Liver (tissue), 8 donors: ENCODE measurements at regions not wholly inside any gene's neighbourhood (a gene's known extent, or its start where the extent isn't known, plus 50 kb on each side); places are given as distances from the start of the nearest gene placed in this dataset.

ENCODE experiments used
- DNase-seq: peaks from one replicate; pipeline ENCODE4 v3.0.0-alpha.2; 2017; ENCODE audit warnings: low spot score
- H3K27ac ChIP-seq, 2 donors: one replicate each; pipeline ENCODE4 v1.7.0; 2013; ENCODE audit warnings: inconsistent platforms in 2 of 2, low read length in 2 of 2, control low read depth in 1 of 2, low read depth in 1 of 2, mild to moderate bottlenecking in 1 of 2
- H3K27me3 ChIP-seq, 4 donors: one replicate each; pipeline versions ENCODE4 v1.6.1 to v1.7.0; 2013; ENCODE audit warnings: low read length in 3 of 4, inconsistent platforms in 1 of 4, mild to moderate bottlenecking in 1 of 4, moderate library complexity in 1 of 4; ENCODE audit not compliant: control insufficient read depth in 4 of 4, insufficient read depth in 4 of 4
- H3K36me3 ChIP-seq, 4 donors: one replicate each; pipeline versions ENCODE4 v1.6.1 to v1.7.0; 2013; ENCODE audit warnings: low read length in 3 of 4, mild to moderate bottlenecking in 3 of 4, low read depth in 1 of 4, moderate library complexity in 1 of 4; ENCODE audit not compliant: control insufficient read depth in 4 of 4, insufficient read depth in 3 of 4
- H3K4me1 ChIP-seq, 4 donors: one replicate each; pipeline versions ENCODE4 v1.6.1 to v1.7.0; 2013; ENCODE audit warnings: low read length in 3 of 4, mild to moderate bottlenecking in 3 of 4, moderate library complexity in 1 of 4; ENCODE audit not compliant: control insufficient read depth in 4 of 4, insufficient read depth in 4 of 4
- H3K4me3 ChIP-seq, 3 donors: one replicate each; pipeline versions ENCODE4 v1.6.1 to v1.7.0; 2013; ENCODE audit warnings: low read length in 3 of 3, control low read depth in 1 of 3, low read depth in 1 of 3, mild to moderate bottlenecking in 1 of 3
- H3K9ac ChIP-seq, 2 donors: one replicate each; pipeline ENCODE4 v1.7.0; 2013; ENCODE audit warnings: low read length in 2 of 2, mild to moderate bottlenecking in 2 of 2, moderate library complexity in 2 of 2, control low read depth in 1 of 2, low read depth in 1 of 2
- H3K9me3 ChIP-seq, 4 donors: one replicate each; pipeline versions ENCODE4 v1.6.1 to v1.7.0; 2013; ENCODE audit warnings: low read length in 3 of 4; ENCODE audit not compliant: control insufficient read depth in 4 of 4
- ATF3 ChIP-seq: IDR thresholded peaks from 2 replicates; pipeline ENCODE4 v1.6.1; 2016; ENCODE audit warnings: antibody characterized with exemption
- CTCF ChIP-seq: fragments of 150-350 bp; IDR thresholded peaks from 2 replicates; pipeline ENCODE4 v1.5.1; 2017; ENCODE audit warnings: improper control_type of control experiment, low read depth, low read length; ENCODE audit not compliant: missing input control
- EGR1 ChIP-seq, 2 donors: IDR thresholded peaks; 2 replicates each; pipeline ENCODE4 v1.6.1; 2016 to 2018; ENCODE audit warnings: antibody characterized with exemption in 2 of 2, low read depth in 2 of 2
- FOXA1 ChIP-seq: IDR thresholded peaks from 2 replicates; pipeline ENCODE4 v1.6.1; 2016; ENCODE audit warnings: antibody characterized with exemption
- GABPA ChIP-seq, 2 donors: IDR thresholded peaks in 1 of 2; conservative IDR thresholded peaks in 1 of 2; 2 replicates each; pipeline ENCODE4 v1.6.1; 2016; ENCODE audit warnings: antibody characterized with exemption in 2 of 2, mild to moderate bottlenecking in 1 of 2, moderate library complexity in 1 of 2
- HNF4G ChIP-seq: IDR thresholded peaks from 2 replicates; pipeline ENCODE4 v1.6.1; 2016; ENCODE audit warnings: antibody characterized with exemption
- JUND ChIP-seq, 2 donors: IDR thresholded peaks; 2 replicates each; pipeline ENCODE4 v1.6.1; 2016; ENCODE audit warnings: antibody characterized with exemption in 2 of 2
- MAX ChIP-seq: IDR thresholded peaks from 2 replicates; pipeline ENCODE4 v1.6.1; 2016; ENCODE audit warnings: antibody characterized with exemption
- NR2F2 ChIP-seq: IDR thresholded peaks from 2 replicates; pipeline ENCODE4 v1.6.1; 2016; ENCODE audit warnings: antibody characterized with exemption
- RAD21 ChIP-seq, 2 donors: IDR thresholded peaks; 2 replicates each; pipeline ENCODE4 v1.6.1; 2016; ENCODE audit warnings: antibody characterized with exemption in 2 of 2, mild to moderate bottlenecking in 2 of 2
- REST ChIP-seq: IDR thresholded peaks from 2 replicates; pipeline ENCODE4 v1.6.1; 2016; ENCODE audit warnings: antibody characterized with exemption, mild to moderate bottlenecking
- RXRA ChIP-seq, 2 donors: IDR thresholded peaks; 2 replicates each; pipeline ENCODE4 v1.6.1; 2017 to 2018; ENCODE audit warnings: antibody characterized with exemption in 2 of 2, mild to moderate bottlenecking in 1 of 2
- SP1 ChIP-seq: IDR thresholded peaks from 2 replicates; pipeline ENCODE4 v1.6.1; 2018; ENCODE audit warnings: antibody characterized with exemption, mild to moderate bottlenecking
- TAF1 ChIP-seq: conservative IDR thresholded peaks from 2 replicates; pipeline ENCODE4 v1.6.1; 2016; ENCODE audit warnings: antibody characterized with exemption, mild to moderate bottlenecking
- YY1 ChIP-seq: IDR thresholded peaks from 2 replicates; pipeline ENCODE4 v1.6.1; 2016; ENCODE audit warnings: antibody characterized with exemption, mild to moderate bottlenecking
- ZBTB33 ChIP-seq: IDR thresholded peaks from 2 replicates; pipeline ENCODE4 v1.6.1; 2016; ENCODE audit warnings: antibody characterized with exemption
- WGBS: extraction: QIAGEN DNeasy Blood & Tissue Kit; methylation state at CpG from one replicate; pipeline ENCODE4 v1.1.7; 2013; 5-methylcytosine and 5-hydroxymethylcytosine counted together
- donor health status: healthy.
- donor health status: healthy.
- donor health status: healthy.
- donor health status: healthy.
- donor health status: healthy.

GRCh38 chr11:25650319-25650718 lies 681.6 kb upstream of the ANO3 start (continued):
- TF ChIP-seq SP1 (no peak), REST (no peak)

- 82% methylated on average over 2 of the region's 2 CpGs for WGBS
- DNase-seq = no peak
- Histone ChIP-seq H3K9me3 (no peaks in the 10 kb centered on the region), H3K9ac (no peak overlapping the region), H3K27ac (no peak overlapping the region), H3K4me1 (no peaks in the 10 kb centered on the region), H3K4me3 (no peak overlapping the region), H3K36me3 (no peaks in the 10 kb centered on the region), H3K27me3 (no peaks in the 10 kb centered on the region)
- TF ChIP-seq RAD21 (IDR thresholded peaks at IDR 0.05) (no peak), ATF3 (no peak), GABPA (IDR thresholded peaks at IDR 0.05 in 1 of 2, conservative IDR thresholded peaks at IDR 0.05 in 1 of 2) (no peak), YY1 (no peak), RXRA (IDR thresholded peaks at IDR 0.05) (no peak), REST (no peak), SP1 (no peak), ZBTB33 (no peak), FOXA1 (no peak), NR2F2 (no peak), CTCF (no peak), JUND (IDR thresholded peaks at IDR 0.05) (no peak), TAF1 (no peak), HNF4G (no peak), MAX (no peak), EGR1 (IDR thresholded peaks at IDR 0.05; ENCODE audit: low read depth in 2 of 2) (no peak)
Measured at GRCh38 chr11:25655636-25656035, 676.3 kb upstream of the ANO3 start.
